SK-N-SH (cell line): ENCODE measurements at regions not wholly inside any gene's neighbourhood (a gene's known extent, or its start where the extent isn't known, plus 50 kb on each side); places are given as distances from the start of the nearest gene placed in this dataset.

Experiments used
- CTCF ChIA-PET: fragments of 300-600, 350-600 bp; formaldehyde crosslinking; extraction: SDS; loops from one replicate; lab custom pipeline; 2021; lab: Yijun Ruan, JAX
- POLR2A ChIA-PET: fragments of 350-600 bp; sonication (Branson Sonifier 250); formaldehyde crosslinking; extraction: SDS; loops from one replicate; lab custom pipeline; 2020; ENCODE audit warnings: antibody characterized with exemption, inconsistent platforms; lab: Yijun Ruan, JAX
- DNase-seq: peaks from one replicate; pipeline ENCODE4 v3.0.0; 2012
- H2AFZ ChIP-seq: fragments of 200-600 bp; sonication (generic); 2 replicates; pipeline ENCODE4 v1.8.1; 2016; ENCODE audit warnings: antibody characterized with exemption, mild to moderate bottlenecking, low read depth
- H3F3A ChIP-seq: fragments of 200-600 bp; sonication (generic); replicated peaks from 2 replicates; pipeline ENCODE3; 2016; ENCODE audit warnings: antibody characterized with exemption, mild to moderate bottlenecking; ENCODE audit not compliant: insufficient read depth
- H3K27ac ChIP-seq, 2 experiments: fragments of 200-500 bp in 1 of 2; fragments of 200-600 bp in 1 of 2; sonication (Bioruptor generic) in 1 of 2; sonication (generic), shearing (Covaris generic) in 1 of 2; 2 replicates each; pipeline versions ENCODE4 v1.5.1 to v1.6.1; 2014 to 2016; ENCODE audit warnings: low read depth in 2 of 2, inconsistent platforms in 1 of 2, low read length in 1 of 2, mild to moderate bottlenecking in 1 of 2, mixed read lengths in 1 of 2
- H3K27me3 ChIP-seq: fragments of 200-600 bp; sonication (generic), shearing (Covaris generic); 2 replicates; pipeline ENCODE4 v1.6.1; 2016; ENCODE audit warnings: mixed run types; ENCODE audit not compliant: insufficient read depth
- H3K36me3 ChIP-seq, 2 experiments: fragments of 200-500 bp in 1 of 2; fragments of 200-600 bp in 1 of 2; sonication (Bioruptor generic) in 1 of 2; sonication (generic) in 1 of 2; replicated peaks in 1 of 2; 2 replicates each; pipeline versions ENCODE3 to v1.5.1; 2014 to 2016; ENCODE audit warnings: low read length in 1 of 2, mild to moderate bottlenecking in 1 of 2; ENCODE audit not compliant: insufficient read depth in 2 of 2, control insufficient read depth in 1 of 2
- H3K4me1 ChIP-seq, 2 experiments: fragments of 200-500 bp in 1 of 2; fragments of 200-600 bp in 1 of 2; sonication (Bioruptor generic) in 1 of 2; sonication (generic), shearing (Covaris generic) in 1 of 2; 2 replicates each; pipeline versions ENCODE4 v1.5.1 to v1.6.1; 2014 to 2016; ENCODE audit warnings: low read depth in 1 of 2, low read length in 1 of 2, mixed run types in 1 of 2; ENCODE audit not compliant: insufficient read depth in 2 of 2, control insufficient read depth in 1 of 2
- H3K4me2 ChIP-seq: fragments of 200-600 bp; sonication (generic), shearing (Covaris generic); 2 replicates; pipeline ENCODE4 v1.6.1; 2017; ENCODE audit warnings: mixed run types
- H3K4me3 ChIP-seq, 2 experiments: fragments of 200-500 bp in 1 of 2; fragments of 200-600 bp in 1 of 2; sonication (Bioruptor generic) in 1 of 2; sonication (generic), shearing (Covaris generic) in 1 of 2; 2 replicates each; pipeline versions ENCODE4 v1.5.1 to v1.8.1; 2014 to 2016; ENCODE audit warnings: low read depth in 2 of 2, inconsistent platforms in 1 of 2, low read length in 1 of 2, mild to moderate bottlenecking in 1 of 2, mixed read lengths in 1 of 2, moderate library complexity in 1 of 2
- H3K79me2 ChIP-seq: fragments of 200-600 bp; sonication (generic); 2 replicates; pipeline ENCODE4 v1.8.1; 2017; ENCODE audit warnings: mild to moderate bottlenecking; ENCODE audit not compliant: insufficient read depth
- H3K9ac ChIP-seq: fragments of 200-600 bp; sonication (generic); 2 replicates; pipeline ENCODE4 v1.6.1; 2017; ENCODE audit warnings: mixed run types
- H3K9me2 ChIP-seq: fragments of 200-600 bp; sonication (generic); 2 replicates; pipeline ENCODE4 v1.6.1; 2017; ENCODE audit warnings: mixed run types
- H3K9me3 ChIP-seq: fragments of 200-600 bp; sonication (generic); 2 replicates; pipeline ENCODE4 v1.6.1; 2017; ENCODE audit warnings: mixed run types, mild to moderate bottlenecking, moderate library complexity
- H4K20me1 ChIP-seq: fragments of 200-600 bp; sonication (generic); 2 replicates; pipeline ENCODE4 v1.6.1; 2017; ENCODE audit warnings: mild to moderate bottlenecking, mixed run types; ENCODE audit not compliant: insufficient read depth
- CHD2 ChIP-seq: fragments of 150-350 bp; IDR thresholded peaks from 2 replicates; pipeline ENCODE4 v1.6.1; 2018; ENCODE audit warnings: low read length; ENCODE audit not compliant: partially characterized antibody
- EZH2phosphoT487 ChIP-seq: fragments of 200-600 bp; sonication (generic); IDR thresholded peaks from 2 replicates; pipeline ENCODE4 v1.6.1; 2017; ENCODE audit warnings: low read depth, mixed run types, mild to moderate bottlenecking, antibody characterized with exemption, moderate library complexity, borderline replicate concordance
- FOSL2 ChIP-seq: IDR thresholded peaks from 2 replicates; pipeline ENCODE4 v1.4.0; 2012; ENCODE audit warnings: low read depth, mild to moderate bottlenecking, moderate library complexity, borderline replicate concordance
- FOXJ3 ChIP-seq: sonication (generic); formaldehyde crosslinking; IDR thresholded peaks from 2 replicates; pipeline ENCODE4 v1.5.1; 2020; ENCODE audit warnings: mild to moderate bottlenecking, missing genetic modification reagents
- FOXM1 ChIP-seq: IDR thresholded peaks from 2 replicates; pipeline ENCODE4 v1.4.0; 2012; ENCODE audit warnings: low read depth, mild to moderate bottlenecking
- GABPA ChIP-seq: IDR thresholded peaks from 2 replicates; pipeline ENCODE4 v1.4.0; 2012; ENCODE audit warnings: low read depth, mild to moderate bottlenecking
- NFIC ChIP-seq: IDR thresholded peaks from 2 replicates; pipeline ENCODE4 v1.4.0; 2012; ENCODE audit warnings: borderline replicate concordance
- NRF1 ChIP-seq: IDR thresholded peaks from 2 replicates; pipeline ENCODE4 v1.6.1; 2012; ENCODE audit warnings: low read depth, mild to moderate bottlenecking, low read length
- POLR2AphosphoS5 ChIP-seq: IDR thresholded peaks from 2 replicates; pipeline ENCODE4 v1.6.1; 2012; ENCODE audit warnings: low read depth, low read length
- RXRA ChIP-seq: IDR thresholded peaks from 2 replicates; pipeline ENCODE4 v1.4.0; 2012; ENCODE audit warnings: low read depth, mild to moderate bottlenecking, borderline replicate concordance
- SMC3 ChIP-seq: IDR thresholded peaks from 2 replicates; pipeline ENCODE4 v1.6.1; 2012; ENCODE audit warnings: low read depth, low read length, improper control_type of control experiment
- TEAD4 ChIP-seq: IDR thresholded peaks from 2 replicates; pipeline ENCODE4 v1.4.0; 2012; ENCODE audit warnings: mild to moderate bottlenecking, borderline replicate concordance; ENCODE audit not compliant: insufficient read depth
- USF1 ChIP-seq: IDR thresholded peaks from 2 replicates; pipeline ENCODE4 v1.4.0; 2012; ENCODE audit warnings: low read depth, borderline replicate concordance
- YY1 ChIP-seq: IDR thresholded peaks from 2 replicates; pipeline ENCODE4 v1.4.0; 2012; ENCODE audit warnings: low read depth, mild to moderate bottlenecking
- WGBS: methylation state at CpG from one replicate; pipeline ENCODE4 v1.1.6; 2017; ENCODE audit warnings: low lambda C conversion rate; 5-methylcytosine and 5-hydroxymethylcytosine counted together
- TF ChIP-seq, protein P1 (sequence below): IDR thresholded peaks from 2 replicates; pipeline ENCODE4; 2012
- TF ChIP-seq, protein P2 (sequence below): IDR thresholded peaks from 2 replicates; pipeline ENCODE4 v1.4.0; 2012; ENCODE audit warnings: low read depth

DNA sequence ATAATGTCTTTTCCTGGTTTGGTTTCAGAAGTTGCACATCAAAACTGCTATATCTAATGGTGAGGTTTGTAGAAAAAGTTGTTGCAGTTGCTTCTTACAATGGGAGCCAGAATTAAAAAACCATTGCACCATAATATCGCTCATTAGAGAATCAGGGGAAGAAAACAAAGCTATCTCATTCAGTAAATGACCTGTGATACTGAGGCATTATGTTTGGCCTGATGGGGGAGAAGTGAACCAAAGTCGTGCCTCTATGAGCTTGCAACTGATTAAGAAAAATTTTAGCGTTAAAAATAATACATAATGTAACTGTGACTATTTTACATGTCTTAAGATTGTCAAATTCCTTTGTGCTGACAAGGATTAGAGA is 60.2 kb upstream of the ARHGEF26 start:
- no peak overlapping the region for H3K9ac ChIP-seq

DNA sequence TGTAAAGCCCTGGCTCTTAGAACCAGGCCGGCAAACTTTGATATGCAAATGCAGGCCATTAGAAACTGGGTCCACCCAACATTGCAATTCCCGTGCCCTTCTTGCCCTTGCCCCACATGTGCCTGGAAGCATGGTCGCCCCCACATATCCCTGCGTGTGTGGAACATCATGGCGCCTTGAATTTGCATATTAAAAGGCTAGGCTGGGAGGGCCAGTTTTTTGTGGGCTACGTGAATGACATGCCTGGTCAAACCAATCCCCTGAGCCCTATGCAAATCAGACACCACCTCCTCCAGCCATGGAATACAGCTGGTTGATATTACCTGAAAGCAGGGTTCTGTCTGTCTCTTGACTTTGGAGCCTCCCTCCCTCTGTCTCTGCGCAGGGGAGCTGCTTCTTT is 58.7 kb upstream of the ARHGEF26 start:
- ChIA-PET CTCF (no interaction called here), POLR2A (no interaction called here)
- Histone ChIP-seq H3K9me2 (no peaks in the 10 kb centered on the region), H3K27ac (no peak overlapping the region), H4K20me1 (no peaks in the 10 kb centered on the region), H3F3A (no peaks in the 10 kb centered on the region), H3K9ac (no peak overlapping the region), H3K36me3 (no peaks in the 10 kb centered on the region), H3K4me3 (no peak overlapping the region), H2AFZ (no peak overlapping the region), H3K27me3 (no peaks in the 10 kb centered on the region), H3K9me3 (no peaks in the 10 kb centered on the region), H3K4me2 (no peak overlapping the region), H3K4me1 (peaks cover 0 to 4% of the 10 kb centered on the region in 2 experiments; a peak in 2 of 4 replicates), H3K79me2 (no peaks in the 10 kb centered on the region)
- 63% methylated on average over 3 of the region's 7 CpGs for WGBS
- no peak for TF ChIP-seq FOSL2
- TF ChIP-seq USF1: no peak
- TF ChIP-seq FOXM1: no peak
- TF ChIP-seq FOXJ3 (CRISPR knock-in tag): no peak
- TF ChIP-seq CHD2: no peak
- no peak for TF ChIP-seq RXRA
- TF ChIP-seq, protein P1, sequence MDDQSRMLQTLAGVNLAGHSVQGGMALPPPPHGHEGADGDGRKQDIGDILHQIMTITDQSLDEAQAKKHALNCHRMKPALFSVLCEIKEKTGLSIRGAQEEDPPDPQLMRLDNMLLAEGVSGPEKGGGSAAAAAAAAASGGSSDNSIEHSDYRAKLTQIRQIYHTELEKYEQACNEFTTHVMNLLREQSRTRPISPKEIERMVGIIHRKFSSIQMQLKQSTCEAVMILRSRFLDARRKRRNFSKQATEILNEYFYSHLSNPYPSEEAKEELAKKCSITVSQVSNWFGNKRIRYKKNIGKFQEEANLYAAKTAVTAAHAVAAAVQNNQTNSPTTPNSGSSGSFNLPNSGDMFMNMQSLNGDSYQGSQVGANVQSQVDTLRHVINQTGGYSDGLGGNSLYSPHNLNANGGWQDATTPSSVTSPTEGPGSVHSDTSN: no peak
- TF ChIP-seq GABPA: no peak
- DNase-seq: no peak

More for the DNA sequence above, 60.2 kb upstream of the ARHGEF26 start:
- H3K79me2 ChIP-seq: no peaks in the 10 kb centered on the region
- CTCF ChIA-PET: interaction anchor here (1.1 kb wide), 1 partner anchor 13 kb away, joined by 3 read pairs; no protein-coding TSS in a partner anchor
- H3K36me3 ChIP-seq: no peaks in the 10 kb centered on the region
- H3K9me3 ChIP-seq: no peaks in the 10 kb centered on the region
- DNase-seq: no peak
- no peaks in the 10 kb centered on the region for H3K27me3 ChIP-seq
- H2AFZ ChIP-seq: peak overlapping the region; percentile 67; the same call in 1 of the 2 replicates
- WGBS: 44% methylated on average over 3 of the region's 3 CpGs
- POLR2A ChIA-PET: no interaction called here
- H4K20me1 ChIP-seq: no peaks in the 10 kb centered on the region
- H3F3A ChIP-seq: no peaks in the 10 kb centered on the region
- peak overlapping the region in 1 of 2 experiments; percentile 10; a peak in 1 of 4 replicates for H3K27ac ChIP-seq
- no peak overlapping the region for H3K4me3 ChIP-seq
- no peak overlapping the region for H3K4me2 ChIP-seq
- no peak for TF ChIP-seq FOXM1
- TF ChIP-seq USF1: no peak
- TF ChIP-seq RXRA: no peak
- TF ChIP-seq SMC3: no peak
- no peak for TF ChIP-seq NRF1
- TF ChIP-seq FOXJ3 (CRISPR knock-in tag): no peak
- TF ChIP-seq NFIC: no peak
- TF ChIP-seq EZH2phosphoT487: no peak
- no peak for TF ChIP-seq CHD2
- no peak for TF ChIP-seq TEAD4
- TF ChIP-seq, protein P2, sequence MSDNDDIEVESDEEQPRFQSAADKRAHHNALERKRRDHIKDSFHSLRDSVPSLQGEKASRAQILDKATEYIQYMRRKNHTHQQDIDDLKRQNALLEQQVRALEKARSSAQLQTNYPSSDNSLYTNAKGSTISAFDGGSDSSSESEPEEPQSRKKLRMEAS: no peak
- TF ChIP-seq POLR2AphosphoS5: no peak
- TF ChIP-seq YY1: no peak
- peaks cover 0 to 4% of the 10 kb centered on the region in 2 experiments; a peak in 2 of 4 replicates for H3K4me1 ChIP-seq
- H3K9me2 ChIP-seq: no peaks in the 10 kb centered on the region
